Anterior cingulate cortex (tissue), 58 donors: ENCODE measurements at regions not wholly inside any gene's neighbourhood (a gene's known extent, or its start where the extent isn't known, plus 50 kb on each side); places are given as distances from the start of the nearest gene placed in this dataset.

ENCODE experiments used
- DNase-seq, 58 donors: peaks; one replicate each; lab custom pipeline; 2025; lab: John Stamatoyannopoulos, UW

DNA sequence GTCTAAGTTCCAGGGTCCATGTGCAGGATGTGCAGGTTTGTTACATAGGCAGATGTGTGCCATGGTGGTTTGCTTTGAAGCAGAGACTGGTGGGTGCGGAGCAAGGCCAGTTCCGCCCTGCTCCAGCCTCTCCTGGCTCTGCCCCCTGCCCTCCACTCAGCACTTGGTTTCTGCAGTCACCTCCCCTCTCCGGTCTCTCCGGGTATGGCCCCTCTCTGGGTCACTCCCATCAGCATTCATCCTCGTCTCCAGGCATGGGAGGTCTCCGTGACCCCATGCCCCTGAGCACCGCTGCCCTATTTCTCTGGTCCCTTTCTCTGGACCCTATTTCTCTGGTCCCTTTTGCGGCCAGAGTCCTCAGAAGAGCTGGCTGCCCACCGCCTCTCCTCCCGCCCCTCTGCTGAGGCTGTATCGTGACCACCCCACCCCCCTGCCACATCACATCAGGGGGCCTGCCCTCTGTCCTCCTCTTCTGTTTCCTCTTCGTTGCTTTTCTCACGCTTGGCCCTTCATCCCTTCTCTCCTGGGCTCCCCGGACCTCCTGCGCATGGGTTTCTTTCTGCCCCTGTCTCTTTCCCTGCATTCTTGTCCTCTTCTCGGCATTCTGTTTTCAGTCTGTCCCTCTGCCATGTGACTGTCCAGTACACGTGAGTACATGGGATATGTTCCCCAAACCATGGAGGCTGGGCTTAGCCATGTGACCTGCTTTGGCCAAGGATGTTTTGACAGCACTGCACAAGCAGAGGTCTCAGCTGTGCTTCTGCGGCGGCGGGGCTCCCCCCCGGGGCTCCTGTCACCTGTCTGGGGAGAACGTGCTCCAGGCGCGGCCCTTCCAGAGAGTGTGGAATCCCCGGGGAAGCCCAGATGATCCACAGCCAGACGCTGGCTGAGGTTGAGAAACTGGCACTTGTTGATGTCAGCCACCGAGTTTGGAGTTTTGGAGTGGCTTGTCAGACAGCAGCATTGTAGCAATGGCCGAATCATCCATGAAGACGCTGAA is 54.4 kb upstream of the C1orf174 start:
- DNase-seq, result no peak

DNA sequence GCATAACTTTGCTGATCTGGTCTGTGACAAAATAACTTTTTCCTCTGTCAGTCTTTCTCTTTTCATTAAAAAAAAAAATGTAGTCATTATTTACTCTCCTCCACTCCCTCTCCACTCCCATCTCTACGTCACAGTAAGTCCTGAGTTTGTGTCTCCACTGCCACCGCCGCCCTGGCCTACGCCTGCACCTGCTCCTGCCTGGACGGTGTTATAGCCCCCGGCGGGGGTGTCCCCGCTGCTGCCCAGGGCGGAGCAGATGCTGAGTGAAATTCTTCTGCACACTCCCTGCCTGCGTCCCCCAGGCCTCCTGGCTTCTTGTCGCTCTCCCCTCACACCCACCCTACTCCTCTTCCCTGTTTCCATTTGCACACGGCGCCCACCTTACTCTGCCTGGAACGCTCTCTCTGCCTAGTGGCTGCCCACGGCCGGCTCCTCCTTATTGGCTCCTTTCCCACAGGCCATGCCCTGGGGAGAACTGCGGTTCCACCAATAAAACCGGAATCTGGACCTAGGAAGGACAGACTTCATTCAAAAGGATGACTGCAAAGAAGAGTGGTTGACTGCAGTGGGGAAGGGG is 55.2 kb upstream of the C1orf174 start:
- no peak for DNase-seq

DNA sequence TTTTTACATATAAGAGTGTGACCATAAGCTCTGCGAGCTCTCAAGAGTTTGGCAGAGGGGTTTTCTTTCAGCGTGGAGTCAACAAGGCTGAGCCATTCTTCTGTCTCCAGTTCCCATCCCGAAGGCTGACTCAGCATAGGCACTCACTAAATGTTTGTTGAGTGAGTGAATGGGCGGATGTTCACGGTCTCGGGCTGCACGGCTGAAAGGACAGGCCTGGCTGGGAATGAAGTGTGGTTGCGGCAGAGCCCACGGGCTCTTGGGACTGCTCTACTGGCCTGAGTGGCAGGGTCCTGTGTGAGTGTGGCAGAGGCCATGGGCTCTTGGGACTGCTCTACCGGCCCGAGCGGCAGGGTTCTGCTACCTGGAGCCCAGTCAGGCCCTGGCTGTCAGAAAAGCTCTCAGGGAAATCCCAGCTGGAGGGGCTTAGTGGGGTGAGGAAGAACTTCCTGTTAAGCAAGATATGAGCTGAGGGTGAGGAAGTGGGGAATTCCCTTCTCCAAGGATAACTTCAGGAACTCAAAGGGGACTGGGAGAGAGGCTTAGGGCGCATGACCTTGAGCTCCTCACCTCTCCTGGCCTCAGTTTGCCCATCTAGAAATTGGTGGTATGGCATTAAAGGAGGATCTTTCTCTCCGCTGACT is 56.6 kb upstream of the C1orf174 start:
- no peak for DNase-seq

DNA sequence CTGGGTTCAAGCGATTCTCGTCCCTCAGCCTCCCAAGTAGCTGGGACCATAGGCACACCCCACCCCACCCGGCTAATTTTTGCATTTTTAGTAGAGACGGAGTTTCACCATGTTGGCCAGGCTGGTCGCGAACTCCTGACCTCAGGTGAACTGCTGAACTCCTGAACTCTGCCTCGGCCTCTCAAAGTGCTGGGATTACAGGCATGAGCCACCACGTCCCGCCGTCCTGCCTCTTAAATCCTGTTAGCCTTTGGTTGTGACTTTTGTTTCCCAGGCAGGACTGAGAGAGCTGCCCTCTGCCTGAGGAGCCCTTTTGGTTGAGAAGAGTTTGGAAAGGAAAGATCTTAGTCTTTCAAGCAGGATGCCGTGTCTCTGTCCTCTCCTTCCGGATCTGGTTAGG is 59.3 kb upstream of the C1orf174 start:
- DNase-seq, result no peak

DNA sequence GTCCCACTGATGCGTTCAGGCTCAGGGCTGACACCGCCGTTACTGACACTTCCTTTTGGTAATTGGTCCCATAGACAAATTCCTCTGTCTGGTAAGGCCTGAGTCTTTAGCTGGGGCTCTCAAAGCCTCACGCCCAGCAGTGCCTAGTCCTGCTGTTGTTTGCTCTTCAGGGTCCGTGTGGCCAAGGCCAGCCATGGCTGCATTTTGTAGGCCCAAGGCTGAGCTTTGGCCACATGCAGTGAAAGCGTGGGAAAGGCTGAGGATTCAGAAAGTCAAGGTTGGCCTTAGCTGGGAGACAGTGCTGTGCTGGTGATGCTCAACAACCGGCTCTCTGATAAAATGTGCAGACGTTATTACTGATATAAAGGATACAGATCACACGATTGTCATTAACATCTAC is 63.5 kb upstream of the C1orf174 start:
- no peak for DNase-seq

DNA sequence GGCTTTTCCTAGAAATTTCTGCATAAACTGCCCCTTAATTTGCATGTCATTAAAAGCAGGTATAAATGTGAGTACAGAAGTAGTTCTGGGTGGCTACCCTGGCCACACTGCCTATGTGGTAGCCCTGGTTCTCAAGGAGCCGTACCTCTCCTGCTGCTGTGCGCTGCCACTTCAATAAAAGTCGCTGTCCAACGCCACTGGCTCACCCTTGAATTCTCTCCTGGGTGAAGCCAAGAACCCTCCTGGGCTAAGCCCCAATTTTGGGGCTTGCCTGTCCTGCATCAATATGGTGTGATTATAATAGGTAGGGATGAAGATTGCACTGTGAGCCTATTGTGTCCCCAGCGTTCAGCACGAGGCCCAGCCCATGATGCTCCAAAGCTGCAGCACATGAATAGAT is 65.6 kb upstream of the C1orf174 start:
- DNase-seq, result no peak

DNA sequence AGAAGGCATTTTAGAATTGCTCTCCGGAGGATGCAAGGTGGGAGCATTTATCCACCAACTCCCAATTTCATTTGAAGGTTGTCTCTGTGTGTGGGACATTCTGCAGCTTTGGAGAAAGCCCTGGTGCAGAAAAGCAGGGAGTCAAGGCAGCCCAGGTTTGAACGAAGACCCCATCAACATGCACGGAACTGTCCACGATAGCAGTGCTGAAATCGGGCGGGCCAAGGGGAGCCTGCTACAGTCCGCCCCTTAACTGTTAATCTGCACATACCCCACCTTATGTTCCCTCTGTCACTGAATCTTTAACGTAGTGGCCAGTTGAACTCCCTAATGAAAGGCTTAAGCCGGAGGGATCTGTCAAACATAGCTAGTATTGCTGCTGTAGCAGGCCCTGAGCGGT is 68.8 kb upstream of the C1orf174 start:
- DNase-seq, result no peak

DNA sequence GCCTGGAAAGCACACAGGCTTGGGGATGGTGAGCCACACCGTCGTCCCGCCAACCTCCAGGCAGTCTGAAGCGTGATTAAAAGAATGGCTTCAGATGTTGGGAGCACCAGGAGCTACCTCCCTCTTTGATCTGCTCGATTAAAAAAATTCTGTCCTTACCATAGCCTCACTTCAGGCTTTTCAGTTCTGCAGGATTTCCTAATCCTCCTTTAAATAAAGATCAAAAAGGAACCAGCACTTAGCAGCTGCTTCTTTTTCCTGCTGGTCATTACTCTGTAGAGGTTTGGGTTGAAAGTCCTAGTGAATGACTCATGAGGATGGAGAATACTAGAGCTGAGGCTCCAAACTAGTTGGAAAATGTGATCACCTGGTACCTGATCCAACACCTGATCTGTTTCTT is 71.9 kb upstream of the C1orf174 start:
- no peak for DNase-seq

DNA sequence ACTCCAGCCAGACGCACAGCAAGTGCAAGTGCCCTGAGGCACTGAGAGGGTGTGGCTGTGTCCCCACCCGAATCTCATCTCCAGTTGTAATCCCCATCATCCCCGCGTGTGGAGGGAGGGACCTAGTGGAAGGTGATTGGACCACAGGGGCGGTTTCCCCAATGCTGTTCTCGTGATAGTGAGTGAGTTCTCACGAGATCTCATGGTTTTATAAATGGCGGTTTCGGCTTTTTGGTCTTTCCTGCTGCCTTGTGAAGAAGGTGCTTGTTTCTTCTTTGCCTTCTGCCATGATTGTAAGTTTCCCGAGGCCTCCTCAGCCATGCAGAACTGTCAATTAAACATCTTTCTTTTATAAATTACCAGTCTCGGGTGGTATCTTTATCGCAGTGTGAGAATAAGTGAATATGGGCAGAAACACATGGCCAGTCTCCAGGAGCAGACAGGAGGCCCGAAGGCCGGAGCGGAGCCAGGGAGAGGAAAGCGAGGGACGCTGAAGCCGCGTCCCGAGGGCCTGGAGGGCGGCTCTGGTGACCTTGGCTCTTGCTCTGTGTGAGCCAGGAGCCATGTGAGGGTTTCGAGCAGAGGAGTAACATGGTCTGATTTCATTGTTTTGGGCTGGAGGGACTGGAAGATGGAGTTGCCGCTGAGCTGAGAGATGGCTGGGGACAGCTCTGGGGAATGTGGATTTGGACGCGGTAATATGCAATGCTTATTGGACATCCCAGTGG is 76.0 kb upstream of the C1orf174 start:
- DNase-seq, result no peak

DNA sequence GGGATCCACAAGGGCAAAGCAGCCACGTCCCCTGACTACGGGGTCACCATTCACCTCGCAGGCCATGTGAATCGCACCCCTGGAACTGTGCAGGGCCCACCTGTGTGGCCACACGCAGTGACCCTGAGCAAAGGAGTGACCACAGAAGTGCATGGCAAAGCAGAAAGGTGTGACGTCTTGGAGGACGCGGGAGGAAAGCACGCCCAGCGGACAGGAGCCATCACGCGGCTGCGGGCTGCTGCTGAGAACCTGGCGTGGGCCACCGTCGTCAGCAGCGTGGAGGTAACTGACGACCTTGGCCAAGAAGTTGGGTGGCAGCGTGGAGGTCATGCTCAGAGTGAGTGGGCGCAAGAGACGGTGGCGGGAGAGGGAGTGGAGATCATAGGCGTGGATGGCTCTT is 76.7 kb upstream of the C1orf174 start:
- no peak for DNase-seq

DNA sequence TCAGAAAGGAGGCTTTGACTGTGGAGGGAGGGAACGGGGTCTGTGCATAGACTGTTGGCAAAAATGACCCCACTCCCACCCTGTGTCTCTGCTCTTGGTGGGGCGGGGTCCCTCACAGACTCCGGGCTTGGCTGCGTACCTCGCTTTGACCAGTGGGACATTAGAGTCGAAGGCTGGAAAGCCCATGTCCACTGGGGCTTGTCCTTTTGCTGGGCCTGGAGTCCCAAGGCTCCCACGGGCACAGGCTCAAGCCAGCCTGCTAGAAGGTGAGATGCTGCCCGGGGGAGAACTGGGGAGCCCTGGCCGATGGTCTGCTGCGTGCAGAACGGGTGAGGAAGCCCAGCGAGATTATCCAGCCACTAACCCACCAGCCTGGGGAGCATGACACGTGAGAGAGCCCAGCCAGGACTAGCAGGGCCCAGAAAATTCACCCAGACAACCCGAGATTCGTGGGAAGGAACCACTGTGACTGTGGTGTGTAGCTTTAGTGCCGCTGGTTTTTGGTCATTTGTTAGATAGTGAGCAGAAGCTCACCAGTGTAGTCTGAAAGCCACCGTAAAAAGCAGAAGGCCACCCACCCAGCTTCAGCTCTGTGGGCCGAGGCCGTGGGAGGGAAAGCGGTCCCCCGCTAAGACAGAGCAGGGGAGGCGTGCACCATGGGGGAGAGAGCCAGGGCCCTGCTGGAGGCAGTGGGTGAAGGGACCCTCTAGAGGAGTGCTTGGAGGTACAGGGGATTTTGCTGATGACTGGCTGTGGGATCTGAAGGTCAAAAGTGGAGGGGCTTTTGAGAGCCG is 78.3 kb upstream of the C1orf174 start:
- no peak for DNase-seq

DNA sequence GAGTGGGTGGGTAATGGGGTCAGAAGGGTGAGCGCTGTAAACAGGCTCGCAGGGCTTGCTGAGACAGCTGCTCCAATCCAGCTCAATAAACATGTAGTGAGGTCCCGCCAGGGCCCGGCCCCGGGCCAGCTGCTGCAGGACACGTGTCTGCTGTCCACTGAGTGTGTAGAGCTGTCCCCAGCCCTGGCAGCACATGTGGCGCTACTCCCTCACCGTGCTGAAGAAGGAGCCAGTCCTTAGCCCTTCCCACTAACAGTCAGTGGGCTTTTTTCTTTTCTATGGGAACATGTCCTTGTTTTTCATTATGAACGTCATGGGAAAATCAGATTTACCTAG is 78.9 kb upstream of the C1orf174 start:
- DNase-seq, result no peak

DNA sequence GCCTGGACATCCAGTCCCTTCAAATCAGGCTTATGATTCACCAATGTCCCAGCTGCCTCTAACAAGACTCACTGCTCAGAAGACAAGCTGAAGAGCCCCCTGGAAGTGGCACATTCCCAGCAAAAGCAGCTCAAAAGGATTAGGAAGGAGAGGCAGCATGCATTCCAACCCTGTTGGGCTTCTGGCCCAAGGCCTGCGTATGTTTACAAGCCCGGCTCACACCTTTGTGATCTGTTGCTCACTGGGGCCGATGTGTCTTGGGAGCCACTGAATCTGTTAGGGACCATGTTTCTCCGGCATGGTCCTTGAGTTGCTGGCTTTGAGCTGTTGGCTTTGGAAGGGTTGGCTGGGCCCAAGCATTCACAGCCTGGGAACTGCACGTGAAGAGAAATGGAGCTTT is 81.2 kb upstream of the C1orf174 start:
- DNase-seq, result no peak

DNA sequence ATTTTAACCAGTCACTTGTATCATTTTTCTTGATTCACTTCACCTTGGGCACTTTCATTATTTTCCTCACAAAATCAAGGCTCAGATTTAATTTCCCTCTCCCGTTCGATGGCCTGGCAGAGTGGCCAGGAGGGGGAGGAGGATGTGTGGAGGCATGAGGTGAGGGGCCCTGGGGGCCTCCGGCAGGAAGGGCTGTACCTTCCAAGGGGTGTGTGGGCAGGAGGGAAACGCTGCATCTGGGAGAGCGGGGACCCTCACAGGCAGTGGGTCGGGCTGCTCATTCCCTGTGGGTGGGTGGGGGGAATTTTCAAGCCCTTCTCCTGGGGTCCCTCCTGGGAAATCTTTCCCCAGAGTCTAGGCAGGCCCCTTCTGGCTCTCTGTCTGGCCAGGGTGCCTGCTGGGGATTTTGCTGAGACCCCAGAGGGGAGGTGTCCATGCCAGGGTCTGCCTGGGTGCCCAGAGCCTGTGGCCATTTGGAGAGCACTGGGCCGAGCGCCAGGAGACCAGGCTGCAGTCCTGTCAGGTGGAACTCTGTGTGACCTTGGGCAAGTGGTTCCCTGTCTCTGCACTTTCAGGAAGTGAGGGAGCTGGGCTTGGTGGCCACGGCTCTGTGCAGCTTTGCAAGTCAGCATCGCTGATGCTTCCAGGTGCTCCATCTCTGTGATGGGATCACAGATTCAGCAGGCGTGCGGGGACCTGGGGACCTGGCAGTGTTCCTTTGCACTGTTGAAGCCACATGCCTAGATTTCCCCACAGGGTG is 81.9 kb upstream of the C1orf174 start:
- DNase-seq, result no peak

DNA sequence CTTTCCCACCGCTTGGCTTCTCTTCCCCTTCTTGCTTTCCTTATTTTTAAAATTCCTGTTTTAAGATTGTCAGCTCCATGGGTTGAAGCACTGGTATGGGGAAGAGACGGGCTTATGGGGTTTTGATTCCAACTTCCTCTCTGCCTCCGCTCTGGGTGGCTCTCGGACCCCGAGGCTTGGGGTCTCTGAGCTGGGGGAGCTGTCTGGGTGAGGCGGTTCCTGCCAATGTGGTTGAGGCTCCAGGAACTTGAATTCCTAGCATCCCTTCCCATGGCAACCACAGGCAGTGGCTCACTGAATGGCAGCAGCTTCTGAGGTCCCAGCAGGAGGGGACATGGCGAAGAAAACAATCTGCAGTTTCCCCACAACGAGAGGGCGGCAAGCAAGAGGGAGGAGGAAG is 83.1 kb upstream of the C1orf174 start:
- DNase-seq, result no peak

DNA sequence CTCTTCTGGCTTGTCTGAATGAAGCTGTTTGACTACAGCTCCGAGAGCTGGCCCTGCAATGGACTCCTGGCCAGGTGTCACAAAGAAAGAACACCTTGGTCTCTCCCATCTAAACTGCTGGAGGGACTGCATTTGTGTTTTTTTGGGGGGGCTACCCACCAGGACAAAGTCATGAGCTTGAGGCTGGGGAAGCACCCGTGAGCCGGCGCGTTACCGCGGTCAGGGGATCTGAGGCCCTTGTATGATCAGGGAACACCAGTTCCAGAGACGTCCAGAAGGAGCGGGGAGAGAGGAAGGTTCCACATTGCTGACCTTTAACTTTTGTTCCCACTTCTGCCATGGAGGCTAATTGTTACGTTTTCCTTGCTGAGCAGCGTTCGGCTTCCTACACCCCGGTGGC is 84.5 kb upstream of the C1orf174 start:
- DNase-seq, result no peak

DNA sequence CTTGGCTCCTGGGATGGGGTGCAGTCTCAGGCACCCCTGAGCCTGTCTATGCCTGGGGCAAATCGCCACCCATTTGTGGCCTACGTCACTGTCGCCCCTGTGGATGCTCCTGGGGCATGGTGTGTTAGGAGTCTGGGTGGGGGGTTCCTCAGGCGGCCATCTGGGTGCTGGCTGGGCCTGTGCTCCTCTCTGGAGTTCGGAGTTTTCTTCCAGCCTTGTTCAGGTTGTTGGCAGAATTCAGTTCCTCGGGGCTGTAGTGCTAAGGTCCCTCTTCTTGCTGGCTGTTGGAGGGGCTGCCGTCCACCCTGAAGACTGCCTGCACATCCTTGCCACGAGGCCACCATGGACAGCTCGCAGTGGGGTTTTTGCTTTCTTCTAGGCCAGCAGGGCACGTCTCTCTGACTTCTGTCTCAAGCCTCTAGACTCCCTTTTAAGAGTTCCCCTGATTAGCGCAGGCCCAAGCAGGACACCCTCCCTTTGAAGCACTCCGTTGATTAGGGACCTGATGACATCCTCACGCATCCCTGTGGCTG is 86.7 kb upstream of the C1orf174 start:
- DNase-seq, result no peak

DNA sequence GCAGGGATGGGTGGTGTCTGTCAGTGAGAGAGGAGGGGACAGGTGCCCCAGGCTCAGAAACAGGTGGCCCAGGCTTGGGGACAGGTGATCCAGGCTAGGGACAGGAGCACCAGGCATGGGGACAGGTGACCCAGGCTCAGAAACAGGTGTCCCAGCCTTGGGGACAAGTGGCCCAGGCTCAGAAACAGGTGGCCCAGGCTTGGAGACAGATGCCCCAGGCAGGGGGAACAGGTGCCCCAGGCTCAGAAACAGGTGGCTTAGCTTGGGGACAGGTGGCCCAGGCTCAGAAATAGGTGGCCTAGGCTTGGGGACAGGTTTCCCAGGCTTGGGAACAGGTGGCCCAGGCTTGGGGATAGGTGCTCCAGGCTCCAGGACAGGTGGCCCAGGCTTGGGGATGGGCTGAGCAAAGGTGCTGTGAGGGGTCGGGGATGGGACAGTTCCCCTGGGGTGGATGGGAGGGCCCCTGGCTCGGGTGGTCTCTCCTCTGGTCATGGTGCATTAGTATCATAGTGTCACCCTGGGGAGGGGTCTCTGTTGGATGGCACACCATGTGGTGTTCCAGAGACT is 87.7 kb upstream of the C1orf174 start:
- DNase-seq, result no peak

DNA sequence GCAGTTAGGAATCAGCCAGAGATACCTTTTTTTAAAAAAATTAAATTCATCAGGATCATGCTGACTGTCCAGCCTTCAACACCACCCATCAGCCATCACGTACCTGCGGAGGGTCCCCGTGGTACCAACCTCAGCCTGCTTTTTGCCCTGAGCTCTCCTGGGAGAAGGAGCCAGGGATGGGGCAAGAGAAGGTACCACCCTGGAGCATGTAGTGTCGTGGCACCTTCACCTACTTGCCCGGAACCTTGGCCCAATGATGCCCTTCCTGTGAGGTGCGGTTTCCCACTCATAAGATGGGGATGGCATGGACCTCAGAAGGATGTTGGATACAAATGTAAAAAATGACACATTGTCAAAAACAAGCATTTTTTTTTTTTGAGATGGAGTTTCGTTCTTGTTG is 88.4 kb upstream of the C1orf174 start:
- no peak for DNase-seq
